ENCODE measurements at regions not wholly inside any gene's neighbourhood (a gene's known extent, or its start where the extent isn't known, plus 50 kb on each side); places are given as distances from the start of the nearest gene placed in this dataset.

DNA sequence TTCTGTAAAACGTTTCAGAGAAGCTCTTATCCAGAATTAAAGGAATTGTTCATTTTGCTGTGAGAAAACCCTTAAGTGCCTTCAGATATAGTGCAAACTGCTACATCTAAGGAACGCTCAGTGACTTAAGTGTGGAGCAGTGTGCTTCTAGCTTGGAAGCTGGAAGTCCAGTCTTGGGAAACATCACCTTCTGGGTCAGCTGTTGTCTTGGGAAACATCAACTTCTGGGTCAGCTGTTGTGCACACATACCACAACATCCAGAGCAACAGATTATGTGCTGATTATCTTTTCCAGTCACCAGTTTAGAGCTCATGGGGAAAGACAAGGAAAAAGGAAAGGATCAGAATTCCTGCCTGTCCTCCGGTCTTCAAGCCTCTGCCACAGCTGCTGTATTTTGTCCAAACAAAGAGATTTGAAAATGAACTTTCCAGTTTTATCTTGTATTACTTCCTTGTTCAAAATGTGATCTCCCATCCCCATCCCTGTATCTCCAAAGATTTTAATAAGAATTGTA, 713.6 kb downstream of the NSUN3 start:
- no peak for TF ChIP-seq USF2 (CRISPR knock-in tag; IDR thresholded peaks at IDR 0.05)
- no peak for TF ChIP-seq NFYB (CRISPR knock-in tag; conservative IDR thresholded peaks at IDR 0.05; ENCODE audit: low read depth)
- TF ChIP-seq HMGXB4 (CRISPR knock-in tag; IDR thresholded peaks at IDR 0.05) = no peak
- TF ChIP-seq ZSCAN18 (CRISPR knock-in tag; IDR thresholded peaks at IDR 0.05) = no peak
- TF ChIP-seq, protein P1, sequence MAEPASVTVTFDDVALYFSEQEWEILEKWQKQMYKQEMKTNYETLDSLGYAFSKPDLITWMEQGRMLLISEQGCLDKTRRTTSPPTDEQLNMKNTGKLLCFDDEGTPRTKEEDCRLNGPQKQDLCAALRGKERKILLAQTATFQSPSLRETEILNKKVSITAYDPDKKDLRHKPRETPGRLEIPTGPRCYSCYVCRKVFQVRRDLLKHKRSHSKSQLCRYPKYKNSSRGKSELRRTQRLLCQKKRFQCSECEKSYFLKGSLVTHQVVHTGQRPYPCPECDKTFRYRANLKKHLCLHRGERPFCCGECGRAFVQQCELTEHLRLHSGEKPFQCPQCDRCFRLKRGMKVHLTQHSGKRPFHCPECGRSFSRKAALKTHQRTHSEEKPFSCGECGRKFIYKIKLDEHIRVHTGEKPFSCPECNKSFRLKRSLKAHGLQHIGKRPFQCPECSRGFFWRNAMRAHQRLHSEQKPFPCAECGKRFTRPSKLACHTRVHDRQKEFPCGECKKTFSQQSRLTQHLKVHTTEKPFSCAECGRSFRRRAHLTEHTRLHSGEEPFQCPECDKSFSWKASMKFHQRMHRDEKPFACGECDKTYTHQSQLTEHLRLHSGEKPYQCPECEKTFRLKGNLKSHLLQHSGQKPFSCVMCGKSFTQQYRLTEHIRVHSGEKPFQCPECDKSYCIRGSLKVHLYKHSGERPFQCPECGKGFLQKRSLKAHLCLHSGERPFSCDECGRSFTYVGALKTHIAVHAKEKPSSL (CRISPR knock-in tag; conservative IDR thresholded peaks at IDR 0.05) = no peak
- TF ChIP-seq, protein P2, sequence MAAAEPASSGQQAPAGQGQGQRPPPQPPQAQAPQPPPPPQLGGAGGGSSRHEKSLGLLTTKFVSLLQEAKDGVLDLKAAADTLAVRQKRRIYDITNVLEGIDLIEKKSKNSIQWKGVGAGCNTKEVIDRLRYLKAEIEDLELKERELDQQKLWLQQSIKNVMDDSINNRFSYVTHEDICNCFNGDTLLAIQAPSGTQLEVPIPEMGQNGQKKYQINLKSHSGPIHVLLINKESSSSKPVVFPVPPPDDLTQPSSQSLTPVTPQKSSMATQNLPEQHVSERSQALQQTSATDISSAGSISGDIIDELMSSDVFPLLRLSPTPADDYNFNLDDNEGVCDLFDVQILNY (CRISPR knock-in tag; IDR thresholded peaks at IDR 0.05) = no peak
- no peak for TF ChIP-seq ZNF512 (CRISPR knock-in tag; IDR thresholded peaks at IDR 0.05; ENCODE audit: borderline replicate concordance)
- no peak for TF ChIP-seq PRDM15 (CRISPR knock-in tag; IDR thresholded peaks at IDR 0.05)
- DNase-seq (ENCODE audit: low spot score) (no peak), ATAC-seq (no peak)
- Mint-ChIP-seq H3K9me3 (no peaks in the 10 kb centered on the region), H3K4me1 (no peaks in the 10 kb centered on the region), H3K4me3 (no peak overlapping the region), H3K27me3 (ENCODE audit: low read depth) (no peaks in the 10 kb centered on the region), H3K36me3 (no peaks in the 10 kb centered on the region), H3K27ac (no peak overlapping the region)
- ChIA-PET POLR2A (no interaction called here), CTCF (no interaction called here)

GRCh38 chr3:94778289-94778688, 715.4 kb downstream of the NSUN3 start:
- Mint-ChIP-seq H3K36me3 (no peaks in the 10 kb centered on the region), H3K4me1 (no peaks in the 10 kb centered on the region), H3K9me3 (no peaks in the 10 kb centered on the region), H3K27me3 (ENCODE audit: low read depth) (no peaks in the 10 kb centered on the region), H3K27ac (no peak overlapping the region), H3K4me3 (no peak overlapping the region)
- no peak for DNase-seq (ENCODE audit: low spot score)
- CTCF ChIA-PET = no interaction called here
- POLR2A ChIA-PET = no interaction called here
- TF ChIP-seq SP1 (CRISPR knock-in tag; conservative IDR thresholded peaks at IDR 0.05) = no peak
- no peak for TF ChIP-seq AR (CRISPR knock-in tag; IDR thresholded peaks at IDR 0.05)
- no peak for ATAC-seq

Measured in WTC11 (cell line).